ENCODE measurements at regions not wholly inside any gene's neighbourhood (a gene's known extent, or its start where the extent isn't known, plus 50 kb on each side); places are given as distances from the start of the nearest gene placed in this dataset.

- H3K27ac ChIP-seq = no peak overlapping the region
- no peak overlapping the region for H3K4me3 ChIP-seq (ENCODE audit: low read depth, low read length)
- H3K9me3 ChIP-seq (ENCODE audit: control insufficient read depth, low read length) = no peaks in the 10 kb centered on the region
- no peak overlapping the region for H2AFZ ChIP-seq
- TF ChIP-seq CTCF (IDR thresholded peaks at IDR 0.05) = no peak
- H3K4me1 ChIP-seq = no peaks in the 10 kb centered on the region
- no peaks in the 10 kb centered on the region for H3K36me3 ChIP-seq (ENCODE audit: control insufficient read depth, insufficient read depth, low read length)
- H3K27me3 ChIP-seq (ENCODE audit: control insufficient read depth, insufficient read depth, low read length) = no peaks in the 10 kb centered on the region
- H3K9ac ChIP-seq = no peak overlapping the region
- H3K79me2 ChIP-seq = no peaks in the 10 kb centered on the region
- H3K4me2 ChIP-seq (ENCODE audit: low read length) = no peak overlapping the region
Observed at GRCh38 chr2:4635289-4635688, 931.9 kb downstream of the DCDC2C start.

GRCh38 chr2:4653991-4654390 is 950.6 kb downstream of the DCDC2C start:
- Histone ChIP-seq H3K4me2 (ENCODE audit: low read length) (no peak overlapping the region), H3K27ac (no peak overlapping the region), H2AFZ (no peak overlapping the region), H3K4me3 (ENCODE audit: low read depth, low read length) (no peak overlapping the region), H3K4me1 (no peaks in the 10 kb centered on the region), H3K79me2 (no peaks in the 10 kb centered on the region), H3K9ac (no peak overlapping the region), H3K27me3 (ENCODE audit: control insufficient read depth, insufficient read depth, low read length) (no peaks in the 10 kb centered on the region), H3K9me3 (ENCODE audit: control insufficient read depth, low read length) (no peaks in the 10 kb centered on the region), H3K36me3 (ENCODE audit: control insufficient read depth, insufficient read depth, low read length) (no peaks in the 10 kb centered on the region)
- no peak for TF ChIP-seq CTCF (IDR thresholded peaks at IDR 0.05)

- TF ChIP-seq CTCF (IDR thresholded peaks at IDR 0.05) = no peak
Observed at GRCh38 chr2:4656326-4656725, 953.0 kb downstream of the DCDC2C start.

GRCh38 chr2:4662161-4662779 is 958.9 kb downstream of the DCDC2C start:
- Histone ChIP-seq H3K4me3 (ENCODE audit: low read depth, low read length) (no peak overlapping the region), H3K9ac (no peak overlapping the region), H3K4me1 (no peaks in the 10 kb centered on the region), H3K27me3 (ENCODE audit: control insufficient read depth, insufficient read depth, low read length) (no peaks in the 10 kb centered on the region), H3K27ac (no peak overlapping the region), H3K4me2 (ENCODE audit: low read length) (no peak overlapping the region), H2AFZ (no peak overlapping the region), H3K79me2 (no peaks in the 10 kb centered on the region), H3K9me3 (ENCODE audit: control insufficient read depth, low read length) (no peaks in the 10 kb centered on the region), H3K36me3 (ENCODE audit: control insufficient read depth, insufficient read depth, low read length) (no peaks in the 10 kb centered on the region)
- TF ChIP-seq CTCF (IDR thresholded peaks at IDR 0.05) = no peak

More at GRCh38 chr2:4656326-4656725, 953.0 kb downstream of the DCDC2C start:
- no peaks in the 10 kb centered on the region for H3K9me3 ChIP-seq (ENCODE audit: control insufficient read depth, low read length)
- no peak overlapping the region for H3K4me3 ChIP-seq (ENCODE audit: low read depth, low read length)
- H3K27me3 ChIP-seq (ENCODE audit: control insufficient read depth, insufficient read depth, low read length) = no peaks in the 10 kb centered on the region
- no peaks in the 10 kb centered on the region for H3K4me1 ChIP-seq
- no peak overlapping the region for H3K27ac ChIP-seq
- H3K36me3 ChIP-seq (ENCODE audit: control insufficient read depth, insufficient read depth, low read length) = no peaks in the 10 kb centered on the region
- H3K4me2 ChIP-seq (ENCODE audit: low read length) = no peak overlapping the region
- H3K79me2 ChIP-seq = no peaks in the 10 kb centered on the region
- no peak overlapping the region for H3K9ac ChIP-seq
- no peak overlapping the region for H2AFZ ChIP-seq

GRCh38 chr2:4668381-4668780 is 965.0 kb downstream of the DCDC2C start:
- Histone ChIP-seq H3K27ac (no peak overlapping the region), H3K9ac (no peak overlapping the region), H3K27me3 (ENCODE audit: control insufficient read depth, insufficient read depth, low read length) (no peaks in the 10 kb centered on the region), H3K4me1 (no peaks in the 10 kb centered on the region), H3K79me2 (no peaks in the 10 kb centered on the region), H2AFZ (no peak overlapping the region), H3K9me3 (ENCODE audit: control insufficient read depth, low read length) (no peaks in the 10 kb centered on the region), H3K36me3 (ENCODE audit: control insufficient read depth, insufficient read depth, low read length) (no peaks in the 10 kb centered on the region), H3K4me2 (ENCODE audit: low read length) (no peak overlapping the region), H3K4me3 (ENCODE audit: low read depth, low read length) (no peak overlapping the region)
- TF ChIP-seq CTCF (IDR thresholded peaks at IDR 0.05) = no peak

All from parathyroid adenoma (tissue), 2 donors.